HEK293 (cell line): ENCODE measurements at regions not wholly inside any gene's neighbourhood (a gene's known extent, or its start where the extent isn't known, plus 50 kb on each side); places are given as distances from the start of the nearest gene placed in this dataset.

Source experiments
- CTCF ChIA-PET: fragments of 350-600 bp; formaldehyde crosslinking; extraction: SDS; loops from one replicate; lab custom pipeline; 2021; ENCODE audit warnings: antibody characterized with exemption; lab: Yijun Ruan, JAX
- POLR2A ChIA-PET: fragments of 300-600 bp; formaldehyde crosslinking; extraction: SDS; loops from one replicate; lab custom pipeline; 2020; ENCODE audit warnings: antibody characterized with exemption, inconsistent platforms; lab: Yijun Ruan, JAX
- H3K27ac ChIP-seq: fragments of 200-500 bp; sonication (Bioruptor generic); 2 replicates; pipeline ENCODE4 v1.5.1; 2014; ENCODE audit warnings: low read depth, low read length, control low read depth, inconsistent platforms; ENCODE audit errors: extremely low read depth
- H3K36me3 ChIP-seq, 2 experiments: fragments of 200-500 bp in 1 of 2; sonication (Bioruptor generic) in 1 of 2; 1 replicate in 1 of 2; 2 replicates in 1 of 2; pipeline ENCODE4 v1.5.1; 2014 to 2017; ENCODE audit warnings: inconsistent platforms in 2 of 2, low read length in 2 of 2; ENCODE audit not compliant: control insufficient read depth in 2 of 2, insufficient read depth in 1 of 2
- H3K4me1 ChIP-seq: fragments of 200-500 bp; sonication (Bioruptor generic); 2 replicates; pipeline ENCODE4 v1.5.1; 2014; ENCODE audit warnings: mild to moderate bottlenecking, low read length, inconsistent platforms; ENCODE audit not compliant: control insufficient read depth, insufficient read depth
- H3K4me3 ChIP-seq: 2 replicates; pipeline ENCODE4 v1.5.1; 2011; ENCODE audit warnings: low read depth, mild to moderate bottlenecking, control low read depth, low read length, moderate library complexity
- H3K9me3 ChIP-seq: fragments of 200-500 bp; sonication (Bioruptor generic); 2 replicates; pipeline ENCODE4 v1.5.1; 2014; ENCODE audit warnings: low read depth, low read length, inconsistent platforms; ENCODE audit not compliant: control insufficient read depth, insufficient read depth
- FEZF1 ChIP-seq: fragments of 450-650 bp; formaldehyde crosslinking; IDR thresholded peaks from 2 replicates; pipeline ENCODE4 v1.5.1; 2016; ENCODE audit warnings: missing biosample characterization, missing genetic modification characterization
- MZF1 ChIP-seq: fragments of 450-650 bp; formaldehyde crosslinking; IDR thresholded peaks from 2 replicates; pipeline ENCODE4 v1.5.1; 2017; ENCODE audit warnings: missing biosample characterization, missing genetic modification characterization, borderline replicate concordance
- REPIN1 ChIP-seq: fragments of 450-650 bp; formaldehyde crosslinking; IDR thresholded peaks from 2 replicates; pipeline ENCODE4 v1.5.1; 2017; ENCODE audit warnings: missing biosample characterization, missing genetic modification characterization, low read depth
- ZBTB49 ChIP-seq: fragments of 450-650 bp; formaldehyde crosslinking; IDR thresholded peaks from 2 replicates; pipeline ENCODE4 v1.5.1; 2016; ENCODE audit warnings: missing biosample characterization, missing genetic modification characterization, low read depth
- ZNF19 ChIP-seq: fragments of 450-650 bp; formaldehyde crosslinking; IDR thresholded peaks from 2 replicates; pipeline ENCODE4; 2016; ENCODE audit warnings: missing biosample characterization, missing genetic modification characterization, low read depth
- ZNF23 ChIP-seq: fragments of 450-650 bp; formaldehyde crosslinking; IDR thresholded peaks from 2 replicates; pipeline ENCODE4 v1.5.1; 2016; ENCODE audit warnings: missing biosample characterization, missing genetic modification characterization, borderline replicate concordance
- ZNF292 ChIP-seq: fragments of 450-650 bp; formaldehyde crosslinking; IDR thresholded peaks from 2 replicates; pipeline ENCODE4 v1.5.1; 2016; ENCODE audit warnings: low read depth, missing biosample characterization, missing genetic modification characterization, borderline replicate concordance
- ZNF302 ChIP-seq: fragments of 450-650 bp; formaldehyde crosslinking; IDR thresholded peaks from 2 replicates; pipeline ENCODE4 v1.5.1; 2016; ENCODE audit warnings: missing biosample characterization, missing genetic modification characterization, low read depth
- ZNF311 ChIP-seq: fragments of 450-650 bp; formaldehyde crosslinking; IDR thresholded peaks from 2 replicates; pipeline ENCODE4 v1.5.1; 2017; ENCODE audit warnings: missing biosample characterization, missing genetic modification characterization, borderline replicate concordance
- ZNF341 ChIP-seq: fragments of 450-650 bp; formaldehyde crosslinking; IDR thresholded peaks from 2 replicates; pipeline ENCODE4; 2016; ENCODE audit warnings: low read depth, missing biosample characterization, missing genetic modification characterization
- ZNF37A ChIP-seq: fragments of 450-650 bp; IDR thresholded peaks from 2 replicates; pipeline ENCODE4 v1.5.1; 2018; ENCODE audit warnings: missing biosample characterization, missing genetic modification characterization
- ZNF514 ChIP-seq: fragments of 450-650 bp; formaldehyde crosslinking; IDR thresholded peaks from 2 replicates; pipeline ENCODE4 v1.5.1; 2016; ENCODE audit warnings: missing biosample characterization, missing genetic modification characterization
- ZNF544 ChIP-seq: fragments of 450-650 bp; formaldehyde crosslinking; IDR thresholded peaks from 2 replicates; pipeline ENCODE4 v1.5.0; 2017; ENCODE audit warnings: missing biosample characterization, missing genetic modification characterization
- ZNF664 ChIP-seq: fragments of 450-650 bp; formaldehyde crosslinking; IDR thresholded peaks from 2 replicates; pipeline ENCODE4 v1.5.1; 2016; ENCODE audit warnings: missing biosample characterization, missing genetic modification characterization
- ZNF837 ChIP-seq: fragments of 450-650 bp; formaldehyde crosslinking; IDR thresholded peaks from 2 replicates; pipeline ENCODE4 v1.5.1; 2016; ENCODE audit warnings: missing biosample characterization, missing genetic modification characterization
- ZSCAN16 ChIP-seq: fragments of 450-650 bp; formaldehyde crosslinking; IDR thresholded peaks from 2 replicates; pipeline ENCODE4 v1.5.1; 2016; ENCODE audit warnings: missing biosample characterization, missing genetic modification characterization
- ZSCAN4 ChIP-seq: fragments of 450-650 bp; formaldehyde crosslinking; IDR thresholded peaks from 2 replicates; pipeline ENCODE4 v1.5.1; 2017; ENCODE audit warnings: missing biosample characterization, missing genetic modification characterization
- ZSCAN5A ChIP-seq: fragments of 450-650 bp; formaldehyde crosslinking; IDR thresholded peaks from 2 replicates; pipeline ENCODE4 v1.5.1; 2016; ENCODE audit warnings: missing biosample characterization, missing genetic modification characterization
- TF ChIP-seq, protein P1 (sequence below): fragments of 450-650 bp; formaldehyde crosslinking; IDR thresholded peaks from 2 replicates; pipeline ENCODE4 v1.5.0; 2017; ENCODE audit warnings: missing biosample characterization, missing genetic modification characterization, borderline replicate concordance
- TF ChIP-seq, protein P2 (sequence below): fragments of 450-650 bp; formaldehyde crosslinking; IDR thresholded peaks from 2 replicates; pipeline ENCODE4 v1.5.1; 2016; ENCODE audit warnings: missing biosample characterization, missing genetic modification characterization
- TF ChIP-seq, protein P3 (sequence below): fragments of 450-650 bp; formaldehyde crosslinking; IDR thresholded peaks from 2 replicates; pipeline ENCODE4 v1.5.1; 2016; ENCODE audit warnings: missing biosample characterization, missing genetic modification characterization

DNA sequence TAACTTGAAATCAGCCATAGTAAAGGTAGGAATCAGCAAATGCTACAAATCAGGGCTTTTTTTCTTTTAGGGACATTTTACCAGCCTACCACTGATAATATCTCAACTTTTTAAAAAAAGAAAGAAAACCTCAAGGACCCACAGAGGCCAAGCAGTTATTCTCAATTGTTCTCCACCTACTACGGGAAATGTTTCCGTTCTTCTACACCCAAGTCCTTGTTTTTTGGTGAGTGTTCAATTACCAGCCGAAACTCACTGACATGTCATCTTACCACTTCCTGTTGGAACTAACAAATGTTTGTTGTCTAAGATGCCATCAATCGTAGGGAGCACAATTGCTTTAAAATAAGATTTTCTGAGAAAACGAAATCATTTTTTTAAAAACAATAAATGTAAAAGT lies 50.2 kb upstream of the CDK1 start:
- Histone ChIP-seq H3K9me3 (no peaks in the 10 kb centered on the region), H3K4me1 (peaks cover 20% of the 10 kb centered on the region), H3K36me3 (no peaks in the 10 kb centered on the region), H3K27ac (no peak overlapping the region), H3K4me3 (no peak overlapping the region)
- POLR2A ChIA-PET: interaction anchor here (1.6 kb wide), 1 partner anchor 50 kb away, joined by 4 read pairs; the partner anchor contains the start of gene CDK1
- TF ChIP-seq, protein P1, sequence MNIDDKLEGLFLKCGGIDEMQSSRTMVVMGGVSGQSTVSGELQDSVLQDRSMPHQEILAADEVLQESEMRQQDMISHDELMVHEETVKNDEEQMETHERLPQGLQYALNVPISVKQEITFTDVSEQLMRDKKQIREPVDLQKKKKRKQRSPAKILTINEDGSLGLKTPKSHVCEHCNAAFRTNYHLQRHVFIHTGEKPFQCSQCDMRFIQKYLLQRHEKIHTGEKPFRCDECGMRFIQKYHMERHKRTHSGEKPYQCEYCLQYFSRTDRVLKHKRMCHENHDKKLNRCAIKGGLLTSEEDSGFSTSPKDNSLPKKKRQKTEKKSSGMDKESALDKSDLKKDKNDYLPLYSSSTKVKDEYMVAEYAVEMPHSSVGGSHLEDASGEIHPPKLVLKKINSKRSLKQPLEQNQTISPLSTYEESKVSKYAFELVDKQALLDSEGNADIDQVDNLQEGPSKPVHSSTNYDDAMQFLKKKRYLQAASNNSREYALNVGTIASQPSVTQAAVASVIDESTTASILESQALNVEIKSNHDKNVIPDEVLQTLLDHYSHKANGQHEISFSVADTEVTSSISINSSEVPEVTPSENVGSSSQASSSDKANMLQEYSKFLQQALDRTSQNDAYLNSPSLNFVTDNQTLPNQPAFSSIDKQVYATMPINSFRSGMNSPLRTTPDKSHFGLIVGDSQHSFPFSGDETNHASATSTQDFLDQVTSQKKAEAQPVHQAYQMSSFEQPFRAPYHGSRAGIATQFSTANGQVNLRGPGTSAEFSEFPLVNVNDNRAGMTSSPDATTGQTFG (tag by site-specific recombination): no peak
- TF ChIP-seq FEZF1: no peak
- TF ChIP-seq ZBTB49: no peak
- no peak for TF ChIP-seq ZSCAN4 (tag by site-specific recombination)
- CTCF ChIA-PET: interaction anchor here (3.8 kb wide), 1 partner anchor 40 kb away, joined by 21 read pairs; no protein-coding TSS in a partner anchor

DNA sequence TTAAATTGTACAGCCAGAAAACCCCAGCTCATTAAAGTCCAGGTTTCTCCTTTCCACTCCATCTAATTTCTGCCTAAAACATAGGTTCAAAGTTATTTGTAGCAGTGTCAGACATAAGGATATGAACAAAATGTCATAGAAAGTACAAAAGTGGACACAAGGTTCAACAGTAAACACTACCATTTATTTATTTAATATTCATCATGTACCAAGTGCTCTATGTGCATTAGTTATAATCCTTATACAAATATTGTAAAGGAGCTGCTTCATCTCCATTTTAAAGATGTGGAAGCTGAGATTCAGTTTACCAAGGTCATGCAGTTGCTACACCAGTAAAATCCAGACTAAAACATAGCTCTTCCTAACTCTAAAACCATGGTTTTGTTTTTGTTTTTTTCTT lies 52.0 kb upstream of the CDK1 start:
- ChIA-PET CTCF (interaction anchor here (0.5 to 0.6 kb wide), 2 partner anchors 213 to 524 kb away, joined by 3 read pairs; no protein-coding TSS in a partner anchor), POLR2A (no interaction called here)
- Histone ChIP-seq H3K4me3 (no peak overlapping the region), H3K4me1 (peaks cover 14% of the 10 kb centered on the region), H3K27ac (no peak overlapping the region), H3K9me3 (no peaks in the 10 kb centered on the region), H3K36me3 (no peaks in the 10 kb centered on the region)
- no peak for TF ChIP-seq ZNF341 (tag by site-specific recombination)
- TF ChIP-seq REPIN1 (tag by site-specific recombination): no peak
- no peak for TF ChIP-seq ZNF544 (tag by site-specific recombination)
- no peak for TF ChIP-seq ZSCAN16 (tag by site-specific recombination)
- no peak for TF ChIP-seq ZNF37A (tag by site-specific recombination)
- TF ChIP-seq ZNF23 (tag by site-specific recombination): no peak
- TF ChIP-seq, protein P2, sequence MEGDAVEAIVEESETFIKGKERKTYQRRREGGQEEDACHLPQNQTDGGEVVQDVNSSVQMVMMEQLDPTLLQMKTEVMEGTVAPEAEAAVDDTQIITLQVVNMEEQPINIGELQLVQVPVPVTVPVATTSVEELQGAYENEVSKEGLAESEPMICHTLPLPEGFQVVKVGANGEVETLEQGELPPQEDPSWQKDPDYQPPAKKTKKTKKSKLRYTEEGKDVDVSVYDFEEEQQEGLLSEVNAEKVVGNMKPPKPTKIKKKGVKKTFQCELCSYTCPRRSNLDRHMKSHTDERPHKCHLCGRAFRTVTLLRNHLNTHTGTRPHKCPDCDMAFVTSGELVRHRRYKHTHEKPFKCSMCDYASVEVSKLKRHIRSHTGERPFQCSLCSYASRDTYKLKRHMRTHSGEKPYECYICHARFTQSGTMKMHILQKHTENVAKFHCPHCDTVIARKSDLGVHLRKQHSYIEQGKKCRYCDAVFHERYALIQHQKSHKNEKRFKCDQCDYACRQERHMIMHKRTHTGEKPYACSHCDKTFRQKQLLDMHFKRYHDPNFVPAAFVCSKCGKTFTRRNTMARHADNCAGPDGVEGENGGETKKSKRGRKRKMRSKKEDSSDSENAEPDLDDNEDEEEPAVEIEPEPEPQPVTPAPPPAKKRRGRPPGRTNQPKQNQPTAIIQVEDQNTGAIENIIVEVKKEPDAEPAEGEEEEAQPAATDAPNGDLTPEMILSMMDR (tag by site-specific recombination): no peak

DNA sequence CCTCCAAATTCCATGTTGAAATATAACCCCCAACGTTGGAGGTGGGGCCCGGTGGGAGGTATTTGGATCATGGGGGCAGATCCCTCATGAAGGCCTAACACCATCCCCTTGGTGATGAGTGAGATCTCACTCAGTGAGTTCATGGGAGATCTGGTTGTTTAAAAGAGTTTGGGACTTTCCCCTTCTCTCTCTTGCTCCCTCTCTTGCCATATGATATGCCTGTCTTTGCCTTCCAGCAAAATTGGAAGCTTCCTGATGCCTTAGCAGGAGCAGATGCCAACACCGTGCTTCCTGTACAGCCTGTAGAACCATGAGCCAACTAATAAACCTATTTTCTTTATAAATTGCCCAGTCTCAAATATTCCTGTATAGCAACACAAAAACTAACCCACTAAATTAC lies 55.7 kb upstream of the CDK1 start:
- H3K9me3 ChIP-seq: no peaks in the 10 kb centered on the region
- H3K4me1 ChIP-seq: peaks cover 20% of the 10 kb centered on the region
- POLR2A ChIA-PET: interaction anchor here (2.2 kb wide), 1 partner anchor 56 kb away, joined by 7 read pairs; the partner anchor contains the start of gene CDK1
- no peak overlapping the region for H3K27ac ChIP-seq
- CTCF ChIA-PET: interaction anchor here (1.0 kb wide), 1 partner anchor 76 kb away, joined by 3 read pairs; no protein-coding TSS in a partner anchor
- no peaks in the 10 kb centered on the region for H3K36me3 ChIP-seq
- H3K4me3 ChIP-seq: no peak overlapping the region
- TF ChIP-seq ZNF514 (tag by site-specific recombination) (no peak), ZNF664 (tag by site-specific recombination) (no peak), MZF1 (tag by site-specific recombination) (no peak), ZNF837 (no peak), ZNF292 (tag by site-specific recombination) (no peak), ZNF311 (tag by site-specific recombination) (no peak), ZNF302 (tag by site-specific recombination) (no peak), ZSCAN5A (no peak), ZNF19 (no peak)
- TF ChIP-seq, protein P3, sequence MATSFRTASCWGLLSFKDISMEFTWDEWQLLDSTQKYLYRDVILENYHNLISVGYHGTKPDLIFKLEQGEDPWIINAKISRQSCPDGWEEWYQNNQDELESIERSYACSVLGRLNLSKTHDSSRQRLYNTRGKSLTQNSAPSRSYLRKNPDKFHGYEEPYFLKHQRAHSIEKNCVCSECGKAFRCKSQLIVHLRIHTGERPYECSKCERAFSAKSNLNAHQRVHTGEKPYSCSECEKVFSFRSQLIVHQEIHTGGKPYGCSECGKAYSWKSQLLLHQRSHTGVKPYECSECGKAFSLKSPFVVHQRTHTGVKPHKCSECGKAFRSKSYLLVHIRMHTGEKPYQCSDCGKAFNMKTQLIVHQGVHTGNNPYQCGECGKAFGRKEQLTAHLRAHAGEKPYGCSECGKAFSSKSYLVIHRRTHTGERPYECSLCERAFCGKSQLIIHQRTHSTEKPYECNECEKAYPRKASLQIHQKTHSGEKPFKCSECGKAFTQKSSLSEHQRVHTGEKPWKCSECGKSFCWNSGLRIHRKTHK (tag by site-specific recombination): no peak
